ENCODE measurements at regions not wholly inside any gene's neighbourhood (a gene's known extent, or its start where the extent isn't known, plus 50 kb on each side); places are given as distances from the start of the nearest gene placed in this dataset.

- no peak for DNase-seq (ENCODE audit: extremely low spot score in 2 of 2)
- no peaks in the 10 kb centered on the region for H3K27me3 ChIP-seq
- no peaks in the 10 kb centered on the region for H3K9me3 ChIP-seq
- TF ChIP-seq, protein P1, sequence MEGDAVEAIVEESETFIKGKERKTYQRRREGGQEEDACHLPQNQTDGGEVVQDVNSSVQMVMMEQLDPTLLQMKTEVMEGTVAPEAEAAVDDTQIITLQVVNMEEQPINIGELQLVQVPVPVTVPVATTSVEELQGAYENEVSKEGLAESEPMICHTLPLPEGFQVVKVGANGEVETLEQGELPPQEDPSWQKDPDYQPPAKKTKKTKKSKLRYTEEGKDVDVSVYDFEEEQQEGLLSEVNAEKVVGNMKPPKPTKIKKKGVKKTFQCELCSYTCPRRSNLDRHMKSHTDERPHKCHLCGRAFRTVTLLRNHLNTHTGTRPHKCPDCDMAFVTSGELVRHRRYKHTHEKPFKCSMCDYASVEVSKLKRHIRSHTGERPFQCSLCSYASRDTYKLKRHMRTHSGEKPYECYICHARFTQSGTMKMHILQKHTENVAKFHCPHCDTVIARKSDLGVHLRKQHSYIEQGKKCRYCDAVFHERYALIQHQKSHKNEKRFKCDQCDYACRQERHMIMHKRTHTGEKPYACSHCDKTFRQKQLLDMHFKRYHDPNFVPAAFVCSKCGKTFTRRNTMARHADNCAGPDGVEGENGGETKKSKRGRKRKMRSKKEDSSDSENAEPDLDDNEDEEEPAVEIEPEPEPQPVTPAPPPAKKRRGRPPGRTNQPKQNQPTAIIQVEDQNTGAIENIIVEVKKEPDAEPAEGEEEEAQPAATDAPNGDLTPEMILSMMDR (IDR thresholded peaks at IDR 0.05) = no peak
- no peak for TF ChIP-seq POLR2A (IDR thresholded peaks at IDR 0.05)
- TF ChIP-seq POLR2AphosphoS5 (IDR thresholded peaks at IDR 0.05; ENCODE audit: insufficient read depth in 1 of 2, low read depth in 1 of 2) = no peak
- no peaks in the 10 kb centered on the region for H3K36me3 ChIP-seq
- H3K4me3 ChIP-seq = no peak overlapping the region
- H3K4me1 ChIP-seq = no peaks in the 10 kb centered on the region
- no peak overlapping the region for H3K27ac ChIP-seq
- intact Hi-C loops (cut with DNase I) = no loop called here
Observed at GRCh38 chr18:61201511-61201910, 131.7 kb upstream of the CDH20 start.

DNA sequence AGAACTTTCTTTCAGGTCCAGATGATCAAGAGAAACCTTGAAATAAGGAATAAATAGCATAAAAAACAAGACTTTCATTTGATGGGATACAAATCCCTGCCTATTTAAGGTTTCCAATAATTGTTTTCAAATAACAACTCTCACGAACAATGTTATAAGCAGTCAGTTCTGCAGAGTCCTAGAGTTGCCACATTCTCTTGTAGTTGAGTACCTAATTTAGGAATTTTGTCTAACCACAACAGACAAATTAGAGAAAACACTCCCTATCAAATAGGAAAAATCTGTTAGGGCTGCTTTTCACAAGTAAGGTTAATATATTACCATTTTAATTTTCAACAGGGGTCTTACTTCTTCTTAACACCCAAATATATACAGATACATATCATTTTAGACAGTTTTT is 130.1 kb upstream of the CDH20 start:
- no peaks in the 10 kb centered on the region for H3K27me3 ChIP-seq
- no peaks in the 10 kb centered on the region for H3K4me1 ChIP-seq
- TF ChIP-seq POLR2AphosphoS5 (IDR thresholded peaks at IDR 0.05; ENCODE audit: insufficient read depth in 1 of 2, low read depth in 1 of 2) (no peak), POLR2A (IDR thresholded peaks at IDR 0.05) (no peak)
- TF ChIP-seq, protein P1 (IDR thresholded peaks at IDR 0.05) = no peak

DNA sequence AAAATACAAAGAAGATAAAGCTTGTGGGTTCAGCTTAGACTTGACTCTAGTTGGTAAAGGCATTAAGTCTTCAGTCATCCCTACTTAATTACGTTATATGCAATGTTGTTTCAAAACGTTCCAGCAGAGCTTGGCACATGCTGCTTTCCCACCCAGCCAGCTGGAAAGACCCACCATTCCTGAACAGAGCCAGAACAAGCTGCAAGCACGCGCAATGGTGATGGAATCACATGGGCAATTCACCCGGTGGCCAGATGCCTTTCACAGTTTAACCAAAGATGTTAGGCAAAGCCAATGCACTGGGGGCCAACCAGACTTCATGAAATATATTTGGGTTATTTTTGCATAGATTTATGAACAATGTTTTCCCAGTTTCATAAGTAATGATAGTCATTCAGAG is 123.4 kb upstream of the CDH20 start:
- Histone ChIP-seq H3K4me1 (no peaks in the 10 kb centered on the region), H3K27ac (no peak overlapping the region), H3K36me3 (no peaks in the 10 kb centered on the region), H3K4me3 (no peak overlapping the region), H3K9me3 (no peaks in the 10 kb centered on the region), H3K27me3 (no peaks in the 10 kb centered on the region)
- intact Hi-C loops (cut with DNase I) = no loop called here
- TF ChIP-seq POLR2AphosphoS5 (IDR thresholded peaks at IDR 0.05; ENCODE audit: insufficient read depth in 1 of 2, low read depth in 1 of 2) = no peak
- no peak for TF ChIP-seq POLR2A (IDR thresholded peaks at IDR 0.05)
- TF ChIP-seq, protein P1 (IDR thresholded peaks at IDR 0.05) = no peak
- DNase-seq (ENCODE audit: extremely low spot score in 2 of 2) = no peak

More for the DNA sequence above, 130.1 kb upstream of the CDH20 start:
- Histone ChIP-seq H3K36me3 (no peaks in the 10 kb centered on the region), H3K27ac (no peak overlapping the region), H3K9me3 (no peaks in the 10 kb centered on the region), H3K4me3 (no peak overlapping the region)
- DNase-seq (ENCODE audit: extremely low spot score in 2 of 2) = no peak
- intact Hi-C loops (cut with DNase I) = no loop called here

- Histone ChIP-seq H3K36me3 (no peaks in the 10 kb centered on the region), H3K4me3 (no peak overlapping the region), H3K27ac (no peak overlapping the region), H3K27me3 (no peaks in the 10 kb centered on the region), H3K9me3 (no peaks in the 10 kb centered on the region), H3K4me1 (no peaks in the 10 kb centered on the region)
- TF ChIP-seq POLR2A (IDR thresholded peaks at IDR 0.05) (no peak), POLR2AphosphoS5 (IDR thresholded peaks at IDR 0.05; ENCODE audit: insufficient read depth in 1 of 2, low read depth in 1 of 2) (no peak)
- TF ChIP-seq, protein P1 (IDR thresholded peaks at IDR 0.05) = no peak
- DNase-seq (ENCODE audit: extremely low spot score in 2 of 2) = no peak
- intact Hi-C loops (cut with DNase I) = no loop called here
Observed at GRCh38 chr18:61216051-61216450, 117.2 kb upstream of the CDH20 start.

DNA sequence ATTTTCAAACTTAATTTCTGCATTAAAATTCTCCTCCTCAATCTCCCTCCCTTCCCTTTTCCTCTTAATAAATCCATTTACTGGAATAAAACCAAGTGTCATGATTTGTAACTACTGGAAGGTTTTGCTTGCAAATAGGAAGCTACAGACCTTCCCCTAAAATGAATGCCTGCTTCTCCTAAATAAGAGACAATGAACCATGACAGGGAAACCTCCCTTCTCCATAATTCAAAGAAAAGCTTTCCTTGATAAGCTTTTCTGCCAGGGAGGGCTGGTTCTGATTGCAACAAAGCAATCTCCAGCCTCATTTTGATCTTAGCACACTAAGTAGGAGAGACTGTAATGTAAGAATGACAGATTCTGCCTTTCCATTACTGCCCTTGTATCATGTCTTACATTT is 111.0 kb upstream of the CDH20 start:
- Histone ChIP-seq H3K27me3 (no peaks in the 10 kb centered on the region), H3K9me3 (no peaks in the 10 kb centered on the region), H3K36me3 (no peaks in the 10 kb centered on the region), H3K4me3 (no peak overlapping the region), H3K4me1 (no peaks in the 10 kb centered on the region), H3K27ac (no peak overlapping the region)
- intact Hi-C loops (cut with DNase I) = no loop called here
- DNase-seq (ENCODE audit: extremely low spot score in 2 of 2) = no peak
- no peak for TF ChIP-seq POLR2AphosphoS5 (IDR thresholded peaks at IDR 0.05; ENCODE audit: insufficient read depth in 1 of 2, low read depth in 1 of 2)
- TF ChIP-seq, protein P1 (IDR thresholded peaks at IDR 0.05) = no peak
- TF ChIP-seq POLR2A (IDR thresholded peaks at IDR 0.05) = no peak
